Stimulated activated CD4-positive, alpha-beta T cell treated with anti-CD3 and anti-CD28 coated beads, Interleukin-15, amount 100 ng/mL, for 24 hours (primary cell): ENCODE measurements at regions not wholly inside any gene's neighbourhood (a gene's known extent, or its start where the extent isn't known, plus 50 kb on each side); places are given as distances from the start of the nearest gene placed in this dataset.
"Not testable (repeated sequence)": the region's sequence is repeated elsewhere in the genome, so short reads cannot be mapped to it uniquely, and the experiment has no call there.

Source experiments
- DNase-seq: peaks from one replicate; pipeline ENCODE4 v3.0.0-alpha.2; 2020

DNA sequence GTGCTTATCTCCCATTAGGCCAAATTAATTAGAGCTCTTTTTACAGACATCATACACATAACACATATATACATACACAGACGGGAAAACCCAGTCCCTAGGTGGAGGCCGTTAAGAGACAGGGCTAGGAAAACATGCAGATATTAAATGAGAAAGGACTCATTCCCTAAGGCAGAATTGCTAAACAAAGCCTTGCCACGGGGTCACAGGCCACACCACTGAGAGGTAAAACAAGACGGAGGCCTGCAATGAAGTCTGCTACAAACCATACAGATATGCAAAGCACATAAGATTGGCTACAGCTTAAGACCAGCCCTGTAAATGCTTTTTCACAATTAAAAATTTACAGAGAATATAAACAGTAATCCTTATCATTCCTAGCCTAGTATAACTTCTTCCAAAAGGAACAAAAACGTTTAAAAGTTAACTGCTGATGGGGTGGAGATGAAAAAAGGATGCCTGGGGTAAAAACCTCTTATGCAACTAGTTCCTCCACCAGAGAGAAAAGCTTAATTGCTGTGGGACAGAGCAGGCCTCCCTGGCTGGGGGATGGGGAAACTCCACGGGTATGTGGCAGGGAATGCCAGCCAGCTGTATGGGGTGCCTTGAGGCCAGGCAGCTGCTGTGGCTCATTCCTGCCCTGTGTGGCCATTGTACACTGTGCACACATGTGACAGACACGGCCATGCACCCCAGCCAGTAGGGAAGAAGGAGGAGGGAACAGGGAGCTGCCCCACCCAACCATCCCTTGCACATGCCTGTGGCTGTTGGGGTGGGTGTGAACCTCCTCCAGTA lies 481.4 kb upstream of the LMCD1 start:
- no peak for DNase-seq

DNA sequence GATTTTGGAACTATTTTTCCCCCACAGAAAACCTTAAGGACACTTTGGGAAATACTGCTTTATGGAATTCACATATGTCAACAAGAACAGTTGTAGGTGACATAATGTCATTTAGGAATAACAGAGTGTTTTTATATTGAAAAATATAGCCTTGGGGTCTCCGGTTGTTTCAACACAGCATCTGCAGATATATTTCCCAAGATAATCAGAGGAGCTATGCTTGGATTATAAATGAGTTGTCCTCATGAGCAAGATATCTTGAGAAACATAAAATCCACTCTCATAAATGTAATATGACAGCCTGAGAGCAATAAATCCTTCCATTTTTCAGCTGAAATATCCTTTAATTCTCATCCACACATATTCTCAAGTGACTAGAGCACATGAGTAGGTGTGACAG lies 473.7 kb upstream of the LMCD1 start:
- DNase-seq = no peak

DNA sequence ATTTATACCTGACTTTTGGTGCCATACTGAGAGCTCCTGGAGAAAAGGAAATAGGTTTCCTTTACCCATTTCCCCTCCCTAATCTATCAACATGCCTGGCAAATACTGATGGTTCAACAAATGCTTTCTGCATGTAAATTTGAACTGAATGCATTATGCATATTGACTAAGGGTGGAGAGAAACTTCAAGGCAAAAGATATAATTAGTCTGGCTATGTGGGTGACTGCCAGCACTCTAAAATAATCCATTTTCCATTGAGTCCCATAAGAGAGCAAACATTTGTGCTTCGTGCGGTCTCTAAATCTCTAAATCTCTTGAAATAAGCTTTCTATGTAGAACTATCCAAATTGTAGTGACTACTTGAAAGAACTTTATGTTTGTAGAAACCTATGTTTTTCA lies 451.3 kb upstream of the LMCD1 start:
- DNase-seq = no peak

DNA sequence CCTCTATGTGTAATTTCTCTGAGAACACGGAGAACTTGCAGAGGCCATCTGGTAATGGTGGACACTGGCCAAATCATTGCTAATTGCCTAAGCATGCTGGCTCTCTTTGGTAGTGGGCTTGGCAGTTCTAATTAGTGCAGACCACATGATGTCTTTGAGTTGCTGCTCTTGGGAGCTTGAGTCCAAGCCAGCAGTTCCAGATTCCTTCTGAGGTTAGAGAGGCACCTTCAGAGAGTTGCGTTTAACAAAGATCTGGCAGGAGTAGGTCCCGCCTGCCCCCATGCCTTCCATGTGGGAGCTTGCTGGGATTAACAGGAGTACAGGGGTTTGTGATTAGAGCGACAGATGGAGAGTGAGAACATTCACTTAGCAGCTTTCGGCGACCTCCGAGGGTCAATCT lies 449.0 kb upstream of the LMCD1 start:
- DNase-seq = no peak

DNA sequence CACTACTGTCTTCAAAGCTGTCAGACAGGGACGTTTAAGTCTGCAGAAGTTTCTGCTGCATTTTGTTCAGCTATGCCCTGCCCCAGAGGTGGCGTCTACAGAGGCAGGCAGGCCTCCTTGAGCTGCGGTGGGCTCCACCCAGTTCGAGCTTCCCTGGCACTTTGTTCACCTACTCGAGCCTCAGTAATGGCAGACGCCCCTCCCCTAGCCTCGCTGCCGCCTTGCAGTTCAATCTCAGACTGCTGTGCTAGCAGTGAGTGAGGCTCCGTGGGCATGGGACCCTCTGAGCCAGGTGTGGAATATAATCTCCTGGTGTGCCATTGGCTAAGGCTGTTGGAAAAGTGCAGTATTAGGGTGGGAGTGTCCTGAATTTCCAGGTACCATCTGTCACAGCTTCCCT lies 433.5 kb upstream of the LMCD1 start:
- DNase-seq = not testable (repeated sequence)

DNA sequence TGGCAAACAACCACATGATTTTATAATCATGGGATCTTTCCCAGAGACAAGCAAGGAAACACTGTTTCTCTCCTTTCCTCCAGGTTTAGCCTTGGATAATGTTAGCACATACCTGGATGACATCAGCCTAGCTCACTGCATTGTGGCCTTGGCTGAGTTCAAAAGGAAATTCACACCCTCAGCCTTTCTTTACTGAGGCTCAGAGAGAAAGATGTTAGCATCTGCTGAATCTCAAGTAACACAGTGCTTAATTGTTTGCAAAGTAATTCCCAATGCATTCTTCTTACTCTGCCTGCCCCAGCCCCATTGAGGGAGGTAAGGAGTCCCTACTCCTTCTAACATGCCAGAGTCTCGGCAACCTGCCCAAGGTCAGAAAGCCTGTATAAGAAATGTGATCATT lies 432.2 kb upstream of the LMCD1 start:
- DNase-seq = no peak

DNA sequence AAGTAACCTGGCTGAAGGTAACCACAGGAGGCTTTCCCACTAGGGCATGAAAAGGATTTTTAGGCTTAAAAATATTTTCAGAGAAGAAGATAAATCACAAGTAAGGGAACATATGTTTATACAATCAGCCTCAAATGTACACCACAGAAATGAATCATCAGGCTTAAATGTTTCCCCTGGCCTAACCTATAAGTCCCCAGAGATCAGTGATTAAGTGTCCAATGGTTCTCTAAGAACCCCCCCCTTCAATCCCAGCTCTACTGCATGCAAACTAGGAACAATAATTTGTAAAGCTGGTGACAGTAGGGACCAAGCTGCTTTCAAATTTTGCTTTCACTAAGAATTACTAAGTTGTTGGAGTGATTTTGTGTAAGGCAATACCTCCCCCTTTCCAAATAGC lies 431.6 kb upstream of the LMCD1 start:
- DNase-seq = no peak

DNA sequence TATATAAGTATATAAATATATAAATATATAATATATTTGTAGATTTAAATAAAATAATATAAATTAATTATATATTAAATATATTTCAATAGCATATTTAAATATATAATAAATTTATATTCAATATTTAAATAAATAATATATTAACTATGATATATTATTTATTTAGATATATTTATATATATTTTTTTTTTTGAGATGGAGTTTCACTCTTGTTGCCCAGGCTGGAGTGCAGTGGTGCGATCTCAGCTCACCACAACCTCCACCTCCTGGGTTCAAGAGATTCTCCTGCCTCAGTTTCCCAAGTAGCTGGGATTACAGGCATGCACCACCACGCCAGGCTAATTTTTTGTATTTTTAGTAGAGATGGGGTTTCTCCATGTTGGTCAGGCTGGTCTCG lies 426.9 kb upstream of the LMCD1 start:
- not testable (repeated sequence) for DNase-seq

DNA sequence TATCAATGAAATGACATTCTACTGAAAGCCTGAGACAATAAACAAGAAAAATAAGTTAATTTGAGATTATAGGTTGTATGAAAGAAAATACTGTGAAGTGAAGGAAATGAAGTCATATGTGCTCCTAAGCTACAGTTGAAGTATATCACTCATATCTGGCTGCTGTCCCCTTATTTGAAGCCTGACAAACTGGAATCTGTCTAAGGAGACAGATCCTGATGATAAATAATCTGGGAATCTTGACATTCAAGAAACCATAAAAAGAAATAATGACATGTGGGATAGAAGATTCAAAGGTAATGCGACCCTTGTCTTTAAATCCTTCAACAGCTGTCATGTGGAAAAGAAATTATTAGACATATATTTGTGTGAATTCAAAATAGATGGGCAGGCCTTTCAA lies 424.5 kb upstream of the LMCD1 start:
- DNase-seq = no peak

DNA sequence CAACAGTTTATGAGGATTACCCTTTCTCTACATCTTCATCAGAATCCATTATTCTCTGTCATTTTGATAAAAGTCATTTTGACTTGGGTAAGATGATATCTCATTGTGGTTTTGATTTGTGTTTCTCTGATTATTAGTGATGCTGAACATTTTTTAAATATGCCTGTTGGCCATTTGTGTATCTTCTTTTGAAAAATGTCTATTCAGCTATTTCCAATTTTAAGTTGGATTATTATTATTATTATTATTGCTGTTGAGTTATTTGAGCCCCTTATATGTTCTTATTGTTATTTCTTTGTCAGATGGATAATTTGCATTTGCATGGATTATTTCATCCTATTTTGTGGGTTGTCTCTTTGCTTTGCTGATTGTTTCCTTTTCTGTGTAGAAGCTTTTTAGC lies 421.2 kb upstream of the LMCD1 start:
- DNase-seq = no peak

DNA sequence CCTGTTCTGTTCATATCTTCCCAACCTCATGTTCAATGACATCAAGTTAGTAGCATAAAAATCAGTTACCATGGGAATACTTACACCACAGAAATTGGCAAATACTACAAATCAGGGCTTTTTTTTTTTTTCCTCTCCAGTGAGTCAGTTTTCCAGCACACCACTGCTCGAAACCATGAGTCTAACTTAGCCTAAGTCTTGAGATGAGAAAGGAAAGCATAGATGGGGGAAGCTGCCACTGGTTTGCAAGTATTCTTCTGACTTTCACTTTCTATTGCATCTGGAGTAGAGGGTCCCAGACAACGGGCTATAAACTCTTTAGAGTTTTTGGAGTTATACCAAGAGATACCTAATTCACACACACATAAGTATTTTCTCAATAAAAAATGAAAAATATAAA lies 416.1 kb upstream of the LMCD1 start:
- DNase-seq = no peak

DNA sequence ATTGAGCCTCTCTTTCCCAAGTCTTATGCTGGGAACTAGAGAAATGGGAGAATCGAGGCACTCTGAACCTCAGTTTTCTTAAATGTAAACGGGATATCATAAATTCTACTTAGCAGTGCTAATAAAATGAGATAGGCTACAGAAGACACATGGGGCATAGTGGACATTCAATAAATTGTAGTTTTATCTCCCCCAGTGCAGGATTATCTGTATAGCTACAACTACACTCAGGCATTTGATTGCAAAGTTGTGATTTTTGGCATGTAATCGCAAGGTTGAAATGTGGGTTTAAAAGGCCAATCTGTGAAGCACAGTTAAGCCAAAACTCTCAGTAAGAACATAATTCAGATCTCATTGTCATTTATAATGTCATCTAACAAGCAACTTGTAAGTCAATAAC lies 413.7 kb upstream of the LMCD1 start:
- DNase-seq = no peak

DNA sequence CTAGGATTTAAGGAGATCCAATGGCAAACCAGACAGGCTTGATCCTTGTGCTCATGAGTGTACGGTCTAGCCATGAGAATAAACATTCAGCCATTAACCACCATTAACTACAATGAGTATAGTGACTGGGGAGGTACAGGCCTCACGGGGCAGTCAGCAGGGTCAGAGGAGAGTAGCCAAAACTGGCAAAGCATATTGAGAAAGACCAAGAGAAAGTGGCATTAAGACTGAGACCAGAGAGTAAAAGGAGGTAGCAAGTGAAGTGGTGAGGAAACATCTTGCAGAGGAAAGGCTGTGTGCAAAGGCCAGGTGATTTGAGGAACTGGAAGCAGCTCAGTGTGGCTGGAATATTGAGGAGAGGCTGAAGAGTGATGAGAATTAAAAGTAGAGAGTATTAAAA lies 407.2 kb upstream of the LMCD1 start:
- DNase-seq = no peak

DNA sequence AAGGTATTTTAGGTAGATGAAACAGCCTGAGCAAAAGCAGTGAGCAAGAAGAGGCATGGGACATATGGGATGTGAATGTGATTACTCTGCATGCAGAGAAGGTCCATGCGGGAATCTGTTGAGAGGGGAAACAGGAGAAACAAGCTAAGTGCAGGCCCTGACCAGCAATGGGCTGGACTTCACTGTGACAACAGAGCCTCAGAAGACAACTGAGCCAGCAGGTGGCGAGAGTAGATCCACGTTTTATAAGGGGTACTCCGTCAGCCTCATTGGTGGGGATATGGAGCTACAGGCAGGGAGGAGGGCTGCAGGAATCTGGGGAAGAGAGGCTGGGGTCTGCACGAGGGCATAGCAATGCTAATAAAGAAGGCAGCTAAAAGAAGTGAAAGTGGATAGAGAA lies 405.9 kb upstream of the LMCD1 start:
- no peak for DNase-seq

DNA sequence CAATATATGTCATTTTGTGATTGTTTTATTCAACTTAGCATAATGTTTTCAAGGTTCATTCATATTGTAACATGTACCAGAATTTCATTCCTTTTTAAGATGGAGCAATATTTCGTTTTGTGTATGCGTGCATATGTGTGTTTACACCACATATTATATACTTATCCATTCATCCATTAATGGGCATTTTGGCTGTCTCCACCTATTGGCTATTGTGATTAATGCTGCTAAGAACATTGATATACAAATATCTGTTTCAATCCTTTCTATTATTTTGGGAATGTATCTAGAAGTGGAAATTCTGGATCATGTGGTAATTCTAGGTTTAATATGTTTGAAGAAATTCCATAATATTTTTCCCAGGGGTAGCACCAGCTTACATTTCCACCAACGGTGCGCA lies 403.9 kb upstream of the LMCD1 start:
- DNase-seq = no peak

DNA sequence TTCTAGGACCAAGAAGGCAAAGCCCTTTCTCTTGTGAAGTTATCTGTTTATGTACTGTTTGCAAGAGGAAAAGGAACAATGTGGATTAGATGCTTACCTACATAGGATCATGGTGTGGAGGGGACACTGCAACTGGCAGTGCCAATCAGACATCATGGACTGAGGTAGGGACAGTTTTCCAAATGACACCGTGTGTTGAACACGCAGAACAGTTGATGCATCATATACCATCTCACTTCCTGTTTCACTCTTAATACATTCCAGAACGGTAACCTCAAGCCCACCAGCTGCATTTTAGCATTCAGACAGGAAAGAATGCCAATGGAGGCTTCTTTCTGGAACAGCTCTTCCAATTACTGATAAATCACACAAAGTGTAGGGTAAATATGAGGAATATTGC lies 397.7 kb upstream of the LMCD1 start:
- no peak for DNase-seq

DNA sequence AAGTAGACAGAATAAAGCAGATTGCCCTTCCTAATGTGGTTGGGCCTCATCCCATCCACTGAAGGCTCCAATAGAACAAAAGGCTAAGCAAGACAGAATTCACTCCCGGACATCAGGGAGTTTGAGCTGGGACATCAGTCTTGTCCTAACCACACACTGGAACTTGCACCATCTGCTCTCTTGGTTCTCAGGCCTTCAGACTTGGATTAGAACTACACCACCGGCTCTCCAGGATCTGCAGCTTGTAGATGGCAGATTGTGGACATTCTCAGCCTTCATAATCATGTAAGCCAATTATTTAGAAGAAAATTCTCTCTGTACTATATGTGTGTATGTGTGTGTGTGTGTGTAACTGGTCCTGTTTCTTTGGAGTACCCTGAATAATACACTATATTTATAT lies 394.7 kb upstream of the LMCD1 start:
- DNase-seq = no peak

DNA sequence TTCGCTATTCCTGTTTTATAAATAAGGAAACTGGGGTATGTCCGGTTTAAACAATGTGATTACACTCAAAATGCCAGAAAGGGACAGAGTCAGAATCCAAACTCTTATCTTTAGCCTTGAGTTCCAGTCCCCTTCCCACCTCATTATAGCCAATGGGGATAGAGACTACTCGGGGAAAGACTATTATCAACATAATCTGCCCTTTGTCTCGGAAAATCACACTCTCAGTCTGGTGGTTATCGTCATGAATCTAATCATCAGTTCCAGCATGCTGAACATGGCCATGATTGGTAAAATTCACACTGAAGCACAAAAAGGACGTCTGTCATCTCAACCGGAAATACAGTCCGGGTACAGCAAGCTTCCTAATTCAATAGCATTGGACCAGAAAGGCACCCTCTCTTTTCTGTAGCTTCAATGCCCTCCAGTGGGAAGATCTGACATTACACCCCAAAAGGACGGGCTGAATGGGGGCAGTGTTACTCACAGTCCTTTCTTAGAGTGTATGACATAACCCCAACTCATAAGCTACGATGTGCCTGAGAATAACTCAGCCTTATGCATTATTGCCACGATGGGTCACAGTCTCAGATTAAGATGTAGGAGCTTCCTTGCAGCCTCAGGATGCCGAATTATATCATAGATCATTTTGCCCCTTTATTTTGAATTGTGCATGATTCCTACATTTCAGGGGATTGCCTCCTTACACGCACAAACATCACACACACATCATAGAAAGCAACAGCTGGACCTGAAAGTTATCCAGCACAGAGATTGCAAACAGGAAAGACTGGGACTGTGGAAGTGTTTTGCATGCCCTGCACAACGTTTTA lies 390.4 kb upstream of the LMCD1 start:
- peak; percentile 70 for DNase-seq

DNA sequence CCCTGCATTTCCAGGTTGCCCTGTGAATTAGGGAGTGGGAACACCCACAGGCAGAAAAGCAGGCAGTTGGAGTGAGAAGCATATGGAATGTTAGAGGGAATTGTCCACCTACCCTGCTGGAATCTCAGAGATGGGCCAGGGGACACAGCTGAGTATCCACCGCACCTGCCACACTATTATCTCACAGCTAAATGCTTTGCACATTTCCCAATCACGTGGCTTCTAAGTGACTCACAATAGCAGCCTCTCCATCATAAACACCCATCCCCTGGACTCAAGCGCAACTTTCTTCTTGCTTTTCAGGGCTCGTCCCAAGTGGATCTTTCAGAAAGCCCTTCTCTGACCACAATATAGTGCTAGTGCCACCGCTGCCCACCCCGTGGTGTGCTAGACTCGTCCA lies 389.0 kb upstream of the LMCD1 start:
- no peak for DNase-seq

DNA sequence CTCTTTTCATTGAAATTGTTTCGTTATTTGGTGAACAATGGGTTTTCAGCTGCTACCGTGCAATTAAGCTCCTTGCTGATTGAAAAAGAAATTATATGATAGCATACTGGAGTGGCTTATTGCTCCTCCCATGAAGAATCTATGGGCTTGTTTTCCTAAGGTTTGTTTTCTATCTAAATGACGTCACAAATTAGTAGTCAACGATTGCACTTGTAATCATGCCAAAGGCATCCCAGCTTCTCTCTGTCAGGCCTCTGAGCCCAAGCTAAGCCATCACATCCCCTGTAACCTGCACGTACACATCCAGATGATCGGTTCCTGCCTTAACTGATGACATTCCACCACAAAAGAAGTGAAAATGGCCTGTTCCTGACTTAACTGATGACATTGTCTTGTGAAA lies 388.0 kb upstream of the LMCD1 start:
- DNase-seq = no peak

DNA sequence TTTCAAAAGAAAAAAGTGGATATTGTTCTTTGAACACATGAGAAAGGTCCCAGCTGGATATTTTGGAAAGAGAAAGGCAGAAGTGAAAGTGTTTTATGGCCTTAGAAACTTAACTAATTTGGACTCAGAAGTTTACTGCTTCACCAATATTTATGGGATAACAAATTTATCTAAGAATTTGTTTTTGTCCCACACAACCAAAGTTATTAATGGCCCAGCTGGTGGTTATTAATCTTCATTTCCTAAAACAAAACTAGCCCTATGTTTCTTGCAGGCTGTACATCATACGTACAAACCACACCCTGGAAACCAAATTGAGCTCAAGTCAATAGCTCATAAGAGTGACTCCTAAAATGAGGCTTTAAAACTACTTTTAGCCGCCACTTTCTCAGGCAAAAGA lies 372.9 kb upstream of the LMCD1 start:
- no peak for DNase-seq

DNA sequence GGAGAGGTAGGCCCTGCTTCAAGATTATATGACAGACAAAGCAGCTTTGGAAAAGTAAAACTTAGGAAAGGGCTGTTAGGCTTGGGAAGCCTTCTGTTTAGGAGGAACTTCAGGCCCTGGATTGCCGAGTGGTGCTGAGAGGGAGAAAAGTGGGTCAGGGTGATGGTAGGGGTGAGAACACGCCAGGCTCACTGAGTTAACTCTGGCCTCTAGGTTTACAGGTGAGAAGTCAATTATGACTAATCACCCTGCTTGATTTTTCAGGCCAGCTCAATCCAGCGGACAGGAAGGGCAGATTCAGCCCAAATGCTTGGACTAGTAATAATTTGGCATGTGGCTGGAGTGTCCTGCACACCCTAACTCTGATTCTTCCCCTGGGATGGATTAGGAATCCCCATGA lies 365.1 kb upstream of the LMCD1 start:
- no peak for DNase-seq

DNA sequence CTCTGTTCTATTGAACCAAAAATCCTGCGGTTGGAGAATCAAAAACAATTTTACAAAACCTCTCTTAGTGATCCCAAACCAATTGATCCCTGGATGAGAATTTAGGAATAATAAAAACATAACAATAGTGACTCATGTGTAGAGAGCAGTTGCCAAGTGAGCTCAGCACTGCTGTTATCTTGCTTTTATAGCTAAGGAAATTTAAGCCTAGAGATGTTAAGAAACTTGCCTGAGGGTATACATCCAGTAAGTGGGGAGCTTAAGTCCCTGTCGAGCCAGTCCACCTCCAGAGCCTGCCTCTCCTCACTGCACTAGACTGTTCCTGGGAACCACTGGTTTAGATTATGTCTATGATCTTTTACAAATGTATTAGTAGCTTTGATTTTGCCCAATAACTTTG lies 358.4 kb upstream of the LMCD1 start:
- no peak for DNase-seq

DNA sequence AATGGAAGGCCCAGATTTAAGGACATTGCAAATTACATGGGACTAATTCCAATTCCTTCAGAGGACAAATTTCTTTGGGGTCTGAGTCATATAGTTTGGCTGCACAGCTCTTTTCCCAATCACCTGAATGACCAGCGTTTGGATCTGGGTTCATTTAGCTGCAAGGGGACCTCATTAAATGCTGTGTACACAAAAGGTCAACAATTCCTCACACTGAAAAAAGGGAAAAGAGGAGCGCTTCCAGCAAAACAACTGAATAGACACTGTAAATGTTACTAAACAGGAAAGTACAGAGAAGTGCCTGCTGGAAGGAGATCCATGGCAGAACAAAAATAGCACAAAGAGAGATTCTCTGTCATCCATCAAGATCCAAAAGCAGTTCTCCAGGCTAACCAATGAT lies 356.0 kb upstream of the LMCD1 start:
- no peak for DNase-seq

DNA sequence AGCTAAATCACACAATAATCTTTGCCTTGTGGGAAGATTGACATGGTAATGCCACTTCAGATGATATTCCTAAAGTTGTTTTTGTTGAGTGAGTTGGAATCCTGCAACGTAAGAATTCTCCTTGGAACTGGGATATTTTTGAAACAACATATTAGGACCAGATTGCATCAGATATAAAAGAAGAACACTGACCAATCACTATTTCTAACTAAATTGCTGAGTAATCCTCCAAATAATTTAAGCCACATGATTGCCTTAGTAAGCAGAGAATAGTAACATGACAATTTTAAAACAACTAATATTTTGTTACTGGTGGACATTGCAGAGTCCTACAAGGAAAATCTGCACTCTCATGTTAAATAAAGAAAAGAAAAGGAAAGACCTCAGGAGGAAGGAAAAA lies 353.9 kb upstream of the LMCD1 start:
- DNase-seq = no peak
